NCI-H1048 (cell line): ENCODE measurements at regions not wholly inside any gene's neighbourhood (a gene's known extent, or its start where the extent isn't known, plus 50 kb on each side); places are given as distances from the start of the nearest gene placed in this dataset.

Source experiments
- DNase-seq: peaks from one replicate; lab custom pipeline; 2025; lab: John Stamatoyannopoulos, UW

DNA sequence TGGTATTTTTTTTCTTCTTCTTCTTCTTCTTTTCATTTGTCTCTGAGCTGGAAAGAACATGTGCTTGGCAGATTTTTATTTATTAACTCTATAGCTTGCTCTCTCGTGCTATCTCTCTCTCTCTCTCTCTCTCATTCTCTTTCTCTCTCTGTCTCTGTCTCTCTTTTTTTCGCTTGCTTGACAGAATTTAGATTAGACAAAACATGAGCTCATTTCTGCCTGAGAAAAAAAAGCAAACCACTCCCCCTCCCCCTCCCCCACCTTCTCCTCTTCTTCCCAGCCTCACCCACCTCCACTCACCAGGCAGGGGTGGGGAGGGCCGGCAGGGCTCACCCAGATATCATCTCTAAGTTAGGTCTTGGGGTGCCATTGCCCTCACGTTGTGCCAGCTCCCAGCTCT is 81.5 kb downstream of the PJA1 start:
- DNase-seq, result no peak

GRCh38 chrX:69083361-69083760 is 81.9 kb downstream of the PJA1 start:
- no peak for DNase-seq

- no peak for DNase-seq
Observed at GRCh38 chrX:69082753-69083150, 82.5 kb downstream of the PJA1 start.

DNA sequence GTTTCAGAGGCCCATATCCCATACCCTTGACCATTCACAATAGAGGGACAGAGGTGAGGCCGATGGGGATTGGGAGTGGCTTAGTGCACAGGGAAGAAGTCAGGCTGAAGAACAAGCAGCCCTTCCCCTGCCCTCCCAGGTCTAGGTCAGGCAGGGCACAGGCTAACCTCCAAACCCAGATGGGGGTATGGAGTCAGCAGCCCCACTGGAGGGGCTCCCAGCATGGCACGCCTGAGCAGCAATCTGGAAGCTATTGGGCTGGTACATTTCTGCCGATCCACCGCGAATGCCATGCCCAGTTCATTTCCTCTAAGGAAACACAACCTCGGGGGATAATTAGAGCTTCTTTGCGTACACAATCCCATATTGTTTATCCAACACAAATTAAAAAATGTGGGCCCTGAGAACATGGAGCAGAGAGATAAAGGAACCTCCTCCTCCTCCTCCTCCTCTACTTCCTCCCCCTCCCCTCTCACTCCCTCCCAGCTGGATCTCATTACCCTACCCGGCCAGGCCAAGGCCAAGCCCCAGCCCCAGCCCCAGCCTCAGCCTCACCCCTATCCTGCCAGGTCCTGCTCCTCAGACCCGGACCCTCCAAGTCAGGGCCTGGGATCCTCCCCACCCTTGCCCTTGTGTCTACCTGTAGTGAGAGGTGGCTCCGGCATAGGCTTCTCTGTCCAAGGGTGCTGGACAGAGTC is 83.0 kb downstream of the PJA1 start:
- peak; percentile 15 for DNase-seq

GRCh38 chrX:69080855-69081465 is 84.3 kb downstream of the PJA1 start:
- no peak for DNase-seq

- DNase-seq, result no peak
Observed at GRCh38 chrX:69079268-69079667, 86.0 kb downstream of the PJA1 start.

GRCh38 chrX:69077895-69078455 is 87.3 kb downstream of the PJA1 start:
- no peak for DNase-seq

DNA sequence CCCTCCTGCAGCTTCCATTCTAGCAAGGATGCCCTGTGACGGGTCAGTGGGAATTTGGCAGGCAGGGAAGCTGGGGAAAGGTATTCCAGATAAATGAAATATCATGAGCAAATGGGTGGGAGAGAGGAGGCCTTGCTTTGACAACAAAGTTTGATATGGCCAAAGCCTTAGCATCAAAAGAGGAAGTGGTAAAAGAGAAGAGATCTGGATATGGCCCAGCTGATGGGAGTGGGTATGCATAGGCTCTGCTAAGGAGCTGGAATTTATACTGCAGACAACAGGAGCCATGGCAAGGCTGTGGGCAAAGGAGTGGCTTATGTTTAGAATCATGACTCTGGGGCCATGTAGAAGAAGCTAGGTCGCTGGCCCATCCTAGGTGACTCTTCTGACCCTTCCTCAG is 89.2 kb downstream of the PJA1 start:
- DNase-seq, result no peak

DNA sequence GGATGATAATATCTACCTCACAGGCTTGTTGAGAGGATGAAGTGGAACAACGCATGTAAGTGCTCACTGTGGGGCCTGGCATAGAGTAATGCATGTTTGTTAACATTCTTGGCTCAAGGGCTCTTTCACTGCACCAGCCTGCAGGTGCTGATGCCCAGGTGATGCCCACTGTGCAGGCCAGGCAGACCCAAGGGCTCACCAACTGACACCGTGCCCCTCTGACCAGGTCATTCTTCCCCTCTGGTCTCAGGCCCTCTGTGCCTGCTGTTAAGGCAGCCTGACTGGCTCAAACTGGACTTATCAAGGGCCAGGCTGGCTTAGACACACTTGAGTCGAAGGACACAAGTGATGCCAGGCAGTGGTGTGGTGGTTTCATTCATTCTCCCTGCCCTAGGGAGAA is 90.5 kb downstream of the PJA1 start:
- no peak for DNase-seq

DNA sequence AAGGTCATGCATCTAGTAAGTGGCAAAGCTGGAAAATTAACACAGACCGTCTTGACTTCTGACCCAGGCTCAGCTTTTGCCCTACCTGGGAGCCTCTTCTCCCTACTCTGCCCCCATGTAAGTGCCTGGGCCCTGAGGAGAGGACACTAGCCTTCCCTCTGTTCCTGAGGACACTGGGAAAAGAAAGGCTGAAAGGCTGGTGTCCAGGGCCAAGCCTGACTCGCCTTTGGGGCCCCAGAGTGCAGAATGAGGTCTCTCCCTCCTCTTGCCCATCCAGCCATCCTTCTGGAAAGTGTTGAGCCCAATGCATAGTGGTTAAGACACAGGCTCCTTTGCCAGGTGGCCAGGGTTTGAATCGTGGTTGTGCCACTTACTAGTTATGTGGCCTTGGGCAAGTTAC is 91.5 kb downstream of the PJA1 start:
- no peak for DNase-seq

DNA sequence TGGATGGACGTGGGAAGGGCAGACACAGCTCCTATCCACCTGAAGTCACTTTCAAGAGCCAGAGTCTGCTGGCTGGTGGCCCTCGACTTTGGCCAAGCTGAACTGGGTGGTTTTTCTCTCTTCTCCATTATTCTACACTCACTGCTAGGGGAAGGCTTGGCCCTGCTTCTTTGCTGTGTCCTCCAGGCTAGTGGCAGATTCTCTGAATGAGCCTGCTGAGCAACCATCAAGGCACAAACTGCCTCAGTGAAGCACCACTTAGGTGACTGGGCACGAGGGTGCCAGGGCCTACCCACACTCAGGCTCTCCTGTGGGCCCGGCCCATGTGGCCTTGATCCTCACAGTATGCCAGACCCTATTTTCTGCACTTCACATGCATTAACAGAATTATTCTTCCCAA is 92.0 kb downstream of the PJA1 start:
- DNase-seq, result no peak

DNA sequence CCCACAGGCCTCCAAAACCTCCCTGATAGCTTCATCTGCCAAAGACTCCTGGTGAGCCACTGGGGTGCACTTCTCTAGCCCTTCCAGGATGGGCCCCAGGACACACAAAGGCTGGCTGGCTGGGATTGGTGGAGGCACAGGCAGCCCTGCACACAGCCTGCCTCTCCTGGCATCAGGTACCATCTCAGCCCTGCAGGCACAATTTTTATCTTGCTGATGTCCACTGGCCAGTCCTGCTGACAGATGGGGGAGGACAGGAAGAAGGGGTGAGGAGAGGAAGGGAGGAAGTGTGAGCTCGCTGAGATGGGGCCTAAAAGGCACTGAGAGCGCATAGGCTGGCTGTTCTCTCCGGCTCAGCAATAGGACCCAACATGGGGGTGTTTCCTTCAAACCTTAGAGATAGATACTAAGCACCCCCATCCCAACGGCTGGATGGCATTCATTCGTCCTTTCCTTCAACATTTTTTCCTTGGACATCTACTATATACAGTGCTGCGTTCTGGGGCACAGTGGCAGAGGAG is 92.7 kb downstream of the PJA1 start:
- DNase-seq, result no peak

DNA sequence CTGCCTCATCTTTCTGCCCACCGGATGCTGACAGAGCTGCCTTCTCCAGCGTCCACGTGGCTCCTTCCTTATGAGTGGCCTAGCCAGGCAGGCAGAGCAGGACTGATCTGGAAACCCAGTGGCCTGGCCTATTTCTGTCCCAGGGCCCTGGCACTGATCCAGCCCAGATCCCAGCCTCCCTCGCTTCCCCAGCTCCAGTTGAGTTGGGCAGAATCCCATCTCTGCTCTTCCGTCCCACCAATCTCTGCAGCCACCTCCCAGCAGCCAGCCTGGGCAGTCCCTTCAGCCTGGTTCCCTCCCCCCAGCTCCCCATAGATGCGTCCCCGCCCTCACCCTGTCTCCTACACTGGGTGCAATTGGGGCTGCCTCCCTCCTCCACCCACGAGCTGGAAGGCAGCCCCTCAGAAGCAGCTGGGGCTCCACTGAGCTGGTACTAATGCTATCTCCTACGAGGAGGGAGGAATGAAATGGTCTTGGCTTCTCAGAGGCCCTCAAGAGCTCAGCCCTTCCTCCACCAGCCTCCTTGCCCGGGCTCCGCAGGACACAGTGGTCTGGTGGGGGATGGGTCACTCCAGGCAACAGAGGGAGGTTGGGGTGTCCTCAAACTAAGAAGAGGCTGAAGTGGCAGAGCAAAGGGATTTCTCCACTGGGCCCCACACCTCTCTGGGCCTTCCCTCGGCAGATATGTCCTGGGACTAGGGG is 94.2 kb downstream of the PJA1 start:
- DNase-seq, result no peak

- DNase-seq, result no peak
Observed at GRCh38 chrX:69069876-69070275, 95.4 kb downstream of the PJA1 start.

GRCh38 chrX:69069086-69069445 is 96.2 kb downstream of the PJA1 start:
- no peak for DNase-seq

DNA sequence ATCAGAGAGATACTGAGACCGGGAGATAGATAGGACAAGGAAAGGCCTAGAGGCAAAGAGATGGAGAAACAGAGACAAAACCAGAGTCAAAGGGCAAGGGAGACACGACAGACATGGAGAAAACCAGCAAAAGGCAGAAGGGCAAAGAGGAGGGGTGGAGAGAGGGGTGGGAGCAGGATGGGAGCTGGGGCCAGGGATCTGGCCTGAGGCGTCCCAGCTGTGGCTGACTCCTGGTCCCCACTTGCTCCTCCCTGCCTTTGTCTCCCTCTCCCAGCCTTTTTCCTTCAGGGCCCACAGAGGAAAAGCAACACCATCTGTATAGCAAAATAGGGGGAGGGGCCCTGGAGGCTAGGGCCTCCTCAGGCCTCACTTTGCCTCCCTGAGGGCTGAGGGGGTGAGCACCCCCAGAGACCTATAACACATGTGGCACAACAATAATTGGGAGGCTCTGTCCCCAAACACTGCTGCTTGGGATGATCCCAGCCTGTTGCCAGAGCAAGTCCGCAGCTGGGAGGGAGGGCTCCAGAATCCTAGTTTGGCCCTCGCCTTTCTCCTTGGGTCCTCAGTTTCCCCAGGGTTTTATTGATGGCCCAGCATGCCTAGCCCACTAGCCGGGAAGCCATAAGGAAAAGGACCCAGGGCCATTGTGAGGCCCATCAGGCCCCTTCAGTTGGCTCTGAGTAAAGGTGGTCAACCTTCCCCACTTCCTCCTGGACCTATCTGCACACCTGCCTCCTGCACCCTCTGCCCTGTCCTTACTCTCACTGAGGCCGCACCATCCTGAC is 96.8 kb downstream of the PJA1 start:
- DNase-seq, result no peak

- DNase-seq, result no peak
Observed at GRCh38 chrX:69067841-69068240, 97.4 kb downstream of the PJA1 start.

DNA sequence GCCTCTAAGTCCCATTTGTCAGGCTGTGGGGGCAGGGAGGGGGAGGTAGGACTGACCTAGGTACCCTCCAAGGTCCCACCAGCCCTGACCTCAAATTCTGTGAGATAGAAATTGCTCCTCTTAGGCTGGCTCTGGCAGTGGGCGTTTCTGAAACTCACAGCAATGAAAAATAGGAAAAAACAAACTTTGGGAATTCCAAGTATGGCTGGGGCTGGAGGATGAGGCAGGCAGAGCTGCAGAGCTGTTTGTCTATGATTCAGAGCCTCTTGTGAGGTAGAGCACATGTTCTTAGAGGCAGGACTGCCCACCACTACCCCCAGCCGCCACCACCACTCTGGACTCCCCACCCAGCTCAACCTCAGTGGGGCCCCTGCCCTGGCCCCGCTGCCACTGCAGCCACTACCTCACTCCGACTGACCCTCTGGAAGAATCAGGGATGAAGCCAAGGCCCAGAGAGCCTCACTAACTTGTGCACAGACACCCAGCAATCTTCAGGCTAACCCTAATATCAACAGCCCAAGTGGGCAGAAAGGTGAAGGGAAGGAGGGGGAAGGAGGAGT is 98.2 kb downstream of the PJA1 start:
- no peak for DNase-seq

GRCh38 chrX:69066021-69066757 is 99.1 kb downstream of the PJA1 start:
- no peak for DNase-seq

GRCh38 chrX:69065451-69065850 is 99.8 kb downstream of the PJA1 start:
- DNase-seq, result no peak

GRCh38 chrX:69063486-69063885 is 101.8 kb downstream of the PJA1 start:
- DNase-seq, result no peak
